Forelimb muscle (tissue), 1 donor: ENCODE measurements at regions not wholly inside any gene's neighbourhood (a gene's known extent, or its start where the extent isn't known, plus 50 kb on each side); places are given as distances from the start of the nearest gene placed in this dataset.

Source experiments
- DNase-seq: peaks from one replicate; pipeline ENCODE4 v3.0.0-alpha.2; 2013; ENCODE audit warnings: low read depth

GRCh38 chr13:99642841-99643240, 141.6 kb downstream of the TM9SF2 start:
- no peak for DNase-seq

GRCh38 chr13:99642006-99642405, 140.7 kb downstream of the TM9SF2 start:
- no peak for DNase-seq

- DNase-seq = no peak
Observed at GRCh38 chr13:99640260-99640659, 139.0 kb downstream of the TM9SF2 start.

GRCh38 chr13:99639126-99639525, 137.9 kb downstream of the TM9SF2 start:
- no peak for DNase-seq

- DNase-seq = no peak
Observed at GRCh38 chr13:99636728-99637353, 135.6 kb downstream of the TM9SF2 start.

GRCh38 chr13:99636306-99636705, 135.0 kb downstream of the TM9SF2 start:
- DNase-seq = no peak

- DNase-seq = no peak
Observed at GRCh38 chr13:99634672-99635071, 133.4 kb downstream of the TM9SF2 start.

GRCh38 chr13:99630269-99630898, 129.1 kb downstream of the TM9SF2 start:
- no peak for DNase-seq

- DNase-seq = no peak
Observed at GRCh38 chr13:99629641-99630040, 128.4 kb downstream of the TM9SF2 start.

- no peak for DNase-seq
Observed at GRCh38 chr13:99628442-99628841, 127.2 kb downstream of the TM9SF2 start.

- no peak for DNase-seq
Observed at GRCh38 chr13:99626461-99627082, 125.3 kb downstream of the TM9SF2 start.

- DNase-seq = no peak
Observed at GRCh38 chr13:99624936-99625540, 123.8 kb downstream of the TM9SF2 start.

- no peak for DNase-seq
Observed at GRCh38 chr13:99620806-99621205, 119.5 kb downstream of the TM9SF2 start.

- DNase-seq = no peak
Observed at GRCh38 chr13:99619207-99619606, 117.9 kb downstream of the TM9SF2 start.

GRCh38 chr13:99617474-99618255, 116.4 kb downstream of the TM9SF2 start:
- DNase-seq = no peak

GRCh38 chr13:99614465-99614885, 113.2 kb downstream of the TM9SF2 start:
- no peak for DNase-seq
